CD14-positive monocyte (primary cell): ENCODE measurements at regions not wholly inside any gene's neighbourhood (a gene's known extent, or its start where the extent isn't known, plus 50 kb on each side); places are given as distances from the start of the nearest gene placed in this dataset.

Experiments
- DNase-seq, 3 donors: peaks; one replicate each; pipeline ENCODE4 v3.0.0-alpha.2; 2011 to 2022
- H2AFZ ChIP-seq: 2 replicates; pipeline ENCODE4 v1.6.0; 2012; ENCODE audit warnings: mild to moderate bottlenecking, low read depth, low read length, inconsistent platforms; ENCODE audit not compliant: insufficient read depth, poor library complexity, severe bottlenecking
- H3K27ac ChIP-seq, 2 donors: 1 replicate in 1 of 2; 2 replicates in 1 of 2; pipeline ENCODE4 v1.5.1; 2012 to 2013; ENCODE audit warnings: low read length in 2 of 2, control low read depth in 1 of 2, inconsistent platforms in 1 of 2, low read depth in 1 of 2, mild to moderate bottlenecking in 1 of 2
- H3K27me3 ChIP-seq, 2 donors: one replicate each; pipeline versions ENCODE4 v1.6.0 to v1.6.1; 2011 to 2013; ENCODE audit warnings: low read length in 2 of 2; ENCODE audit not compliant: control insufficient read depth in 2 of 2, insufficient read depth in 2 of 2
- H3K36me3 ChIP-seq, 2 donors: replicated peaks in 1 of 2; 1 replicate in 1 of 2; 2 replicates in 1 of 2; pipeline versions ENCODE4 v1.5.1 to v1.6.1; 2012 to 2013; ENCODE audit warnings: low read length in 2 of 2, control low read depth in 1 of 2, inconsistent platforms in 1 of 2, mild to moderate bottlenecking in 1 of 2; ENCODE audit not compliant: insufficient read depth in 2 of 2, control insufficient read depth in 1 of 2
- H3K4me1 ChIP-seq, 2 donors: 1 replicate in 1 of 2; 2 replicates in 1 of 2; pipeline versions ENCODE4 v1.5.1 to v1.6.1; 2012 to 2013; ENCODE audit warnings: low read length in 2 of 2, control low read depth in 1 of 2, inconsistent platforms in 1 of 2, mild to moderate bottlenecking in 1 of 2, moderate library complexity in 1 of 2; ENCODE audit not compliant: insufficient read depth in 2 of 2, control insufficient read depth in 1 of 2
- H3K4me2 ChIP-seq: replicated peaks from 2 replicates; pipeline ENCODE3; 2012; ENCODE audit warnings: low read length, moderate library complexity, mild to moderate bottlenecking; ENCODE audit not compliant: poor library complexity, severe bottlenecking; ENCODE audit errors: extremely low read depth
- H3K4me3 ChIP-seq, 3 experiments: fragments of 200-600 bp in 1 of 3; sonication (generic) in 1 of 3; replicated peaks in 1 of 3; 1 replicate in 2 of 3; 2 replicates in 1 of 3; pipeline ENCODE4 v1.5.1; 2011 to 2013; ENCODE audit warnings: low read length in 3 of 3, mild to moderate bottlenecking in 3 of 3, control low read depth in 2 of 3, low read depth in 2 of 3, inconsistent platforms in 1 of 3, moderate library complexity in 1 of 3
- H3K79me2 ChIP-seq: 2 replicates; pipeline ENCODE4 v1.6.0; 2012; ENCODE audit warnings: mild to moderate bottlenecking, control low read depth, inconsistent platforms, low read length, moderate library complexity; ENCODE audit not compliant: insufficient read depth
- H3K9ac ChIP-seq: 2 replicates; pipeline ENCODE4 v1.6.0; 2017; ENCODE audit warnings: low read length, mild to moderate bottlenecking; ENCODE audit not compliant: insufficient read depth, poor library complexity, severe bottlenecking
- H3K9me3 ChIP-seq, 2 donors: replicated peaks in 1 of 2; 1 replicate in 1 of 2; 2 replicates in 1 of 2; pipeline versions ENCODE4 v1.5.1 to v1.6.1; 2012 to 2013; ENCODE audit warnings: low read length in 2 of 2, control low read depth in 1 of 2; ENCODE audit not compliant: control insufficient read depth in 1 of 2, insufficient read depth in 1 of 2
- H4K20me1 ChIP-seq: 2 replicates; pipeline ENCODE4 v1.6.0; 2012; ENCODE audit warnings: mild to moderate bottlenecking, low read length, control low read depth, moderate library complexity; ENCODE audit not compliant: insufficient read depth
- H3K27ac Mint-ChIP-seq, 7 donors: one replicate each; pipeline ENCODE4 v1.8.0; 2020; ENCODE audit warnings: mild to moderate bottlenecking in 7 of 7, mixed read lengths in 7 of 7, moderate library complexity in 6 of 7, inconsistent platforms in 2 of 7
- H3K27me3 Mint-ChIP-seq, 3 donors: one replicate each; pipeline ENCODE4 v1.8.0; 2021 to 2022; ENCODE audit warnings: low read depth in 3 of 3, mild to moderate bottlenecking in 3 of 3, mixed read lengths in 3 of 3, moderate library complexity in 3 of 3, inconsistent platforms in 1 of 3
- H3K36me3 Mint-ChIP-seq, 2 donors: one replicate each; pipeline ENCODE4 v1.8.0; 2020; ENCODE audit warnings: mixed read lengths in 2 of 2, inconsistent platforms in 1 of 2, mild to moderate bottlenecking in 1 of 2
- H3K4me1 Mint-ChIP-seq: one replicate; pipeline ENCODE4 v1.8.0; 2020; ENCODE audit warnings: mild to moderate bottlenecking, mixed read lengths
- H3K4me3 Mint-ChIP-seq, 2 donors: one replicate each; pipeline ENCODE4 v1.8.0; 2020; ENCODE audit warnings: mild to moderate bottlenecking in 2 of 2, mixed read lengths in 2 of 2, moderate library complexity in 1 of 2
- H3K9me3 Mint-ChIP-seq, 7 donors: one replicate each; pipeline ENCODE4 v1.8.0; 2020 to 2022; ENCODE audit warnings: mixed read lengths in 7 of 7, mild to moderate bottlenecking in 6 of 7, moderate library complexity in 6 of 7, inconsistent platforms in 2 of 7
- CTCF ChIP-seq: fragments of 200-600 bp; IDR thresholded peaks from one replicate; pipeline ENCODE4 v1.8.0; 2022; ENCODE audit warnings: antibody characterized with exemption, mild to moderate bottlenecking
- WGBS: methylation state at CpG from one replicate; pipeline ENCODE4 v1.1.5; 2013; ENCODE audit warnings: missing lambda C conversion rate; ENCODE audit not compliant: insufficient coverage; 5-methylcytosine and 5-hydroxymethylcytosine counted together
- intact Hi-C, 2 donors: fragments of 100-400 bp; cut with micrococcal nuclease; formaldehyde crosslinking; loops; one replicate each; pipeline versions ENCODE4 v1.15.0 to v1.15.1; 2023

GRCh38 chr5:89445106-89445745 is 562.2 kb upstream of the MEF2C start:
- no peaks in the 10 kb centered on the region for H3K27me3 ChIP-seq
- H3K9me3 Mint-ChIP-seq = peaks cover 0 to 7% (median 0%) of the 10 kb centered on the region in 7 donors
- intact Hi-C loops = no loop called here
- H3K79me2 ChIP-seq = no peaks in the 10 kb centered on the region
- H3K27me3 Mint-ChIP-seq = peaks cover 0 to 2% (median 1%) of the 10 kb centered on the region in 3 donors
- no peak overlapping the region for H3K4me2 ChIP-seq
- peaks cover 23 to 34% of the 10 kb centered on the region in 2 donors for H3K4me1 ChIP-seq
- TF ChIP-seq CTCF = no peak
- H3K9me3 ChIP-seq = no peaks in the 10 kb centered on the region
- H3K27ac Mint-ChIP-seq = peak overlapping the region in 4 of 7 donors; percentile 45 to 79 (median 60)
- H3K4me3 ChIP-seq = no peak overlapping the region
- H4K20me1 ChIP-seq = no peaks in the 10 kb centered on the region
- H2AFZ ChIP-seq = peak overlapping the region; percentile 33
- H3K27ac ChIP-seq = peak overlapping the region in 1 of 2 donors; percentile 52
- H3K36me3 Mint-ChIP-seq = no peaks in the 10 kb centered on the region
- H3K4me1 Mint-ChIP-seq = peaks cover 33% of the 10 kb centered on the region
- no peak overlapping the region for H3K4me3 Mint-ChIP-seq
- H3K36me3 ChIP-seq = no peaks in the 10 kb centered on the region
- WGBS = 77% methylated on average over 2 of the region's 5 CpGs
- no peak overlapping the region for H3K9ac ChIP-seq
- DNase-seq = no peak

- H3K9ac ChIP-seq = no peak overlapping the region
- peaks cover 0 to 7% (median 0%) of the 10 kb centered on the region in 7 donors for H3K9me3 Mint-ChIP-seq
These were observed 561.1 kb upstream of the MEF2C start for GRCh38 chr5:89444088-89444487.

More at GRCh38 chr5:89444088-89444487, 561.1 kb upstream of the MEF2C start:
- intact Hi-C loops = no loop called here
- H3K36me3 ChIP-seq = no peaks in the 10 kb centered on the region
- peak overlapping the region in 1 of 3 experiments; percentile 15 for H3K4me3 ChIP-seq
- H3K27me3 ChIP-seq = no peaks in the 10 kb centered on the region
- no CpG with 5 or more reads among the region's 3 CpGs for WGBS
- peak; percentile 22 to 56 (median 45) for DNase-seq
- Mint-ChIP-seq H3K4me1 (peaks cover 33% of the 10 kb centered on the region), H3K27me3 (peaks cover 0 to 2% (median 1%) of the 10 kb centered on the region in 3 donors), H3K27ac (peak overlapping the region in 3 of 7 donors; percentile 10 to 80 (median 72)), H3K36me3 (no peaks in the 10 kb centered on the region), H3K4me3 (peak overlapping the region in 1 of 2 donors; percentile 53)
- H3K4me2 ChIP-seq = peak overlapping the region; percentile 17
- H3K27ac ChIP-seq = peak overlapping the region in 1 of 2 donors; percentile 52
- no peak overlapping the region for H2AFZ ChIP-seq
- no peaks in the 10 kb centered on the region for H4K20me1 ChIP-seq
- no peaks in the 10 kb centered on the region for H3K9me3 ChIP-seq
- no peak for TF ChIP-seq CTCF
- peaks cover 23 to 34% of the 10 kb centered on the region in 2 donors for H3K4me1 ChIP-seq
- H3K79me2 ChIP-seq = no peaks in the 10 kb centered on the region
